DOHH2 (cell line): ENCODE measurements at regions not wholly inside any gene's neighbourhood (a gene's known extent, or its start where the extent isn't known, plus 50 kb on each side); places are given as distances from the start of the nearest gene placed in this dataset.

ENCODE experiments used
- H3F3A ChIP-seq: fragments of 200-600 bp; sonication (generic), shearing (Covaris generic); 2 replicates; pipeline ENCODE4 v1.6.0; 2016; ENCODE audit warnings: antibody characterized with exemption, mild to moderate bottlenecking; ENCODE audit not compliant: control insufficient read depth, insufficient read depth
- H3K27ac ChIP-seq: fragments of 200-600 bp; sonication (generic); 2 replicates; pipeline ENCODE4 v1.5.1; 2014; ENCODE audit warnings: low read depth, mild to moderate bottlenecking, low read length, moderate library complexity
- H3K27me3 ChIP-seq: fragments of 200-600 bp; sonication (generic); 2 replicates; pipeline ENCODE4 v1.6.1; 2014; ENCODE audit warnings: mild to moderate bottlenecking, low read length, mixed read lengths; ENCODE audit not compliant: control insufficient read depth
- H3K36me3 ChIP-seq: fragments of 200-600 bp; sonication (generic); 2 replicates; pipeline ENCODE4 v1.6.1; 2014; ENCODE audit warnings: mild to moderate bottlenecking, low read length, moderate library complexity, mixed read lengths; ENCODE audit not compliant: control insufficient read depth
- H3K4me1 ChIP-seq: fragments of 200-600 bp; sonication (generic); 2 replicates; pipeline ENCODE4 v1.6.1; 2014; ENCODE audit warnings: mild to moderate bottlenecking, low read length, mixed read lengths; ENCODE audit not compliant: control insufficient read depth
- H3K4me2 ChIP-seq: fragments of 200-600 bp; sonication (generic); 2 replicates; pipeline ENCODE4 v1.6.0; 2014; ENCODE audit warnings: mild to moderate bottlenecking, low read length, moderate library complexity
- H3K4me3 ChIP-seq: fragments of 200-600 bp; sonication (generic); 2 replicates; pipeline ENCODE4 v1.5.1; 2014; ENCODE audit warnings: mild to moderate bottlenecking, low read length, mixed read lengths
- H3K79me2 ChIP-seq: fragments of 200-600 bp; sonication (generic); 2 replicates; pipeline ENCODE4 v1.6.1; 2014; ENCODE audit warnings: mild to moderate bottlenecking, low read length, mixed read lengths; ENCODE audit not compliant: control insufficient read depth
- H3K9me2 ChIP-seq: fragments of 200-600 bp; sonication (generic); replicated peaks from 2 replicates; pipeline ENCODE4 v1.6.1; 2014; ENCODE audit warnings: mild to moderate bottlenecking, low read length, mixed read lengths; ENCODE audit not compliant: control insufficient read depth
- H3K9me3 ChIP-seq: fragments of 200-600 bp; sonication (generic); 2 replicates; pipeline ENCODE4 v1.6.1; 2014; ENCODE audit warnings: antibody characterized with exemption, low read length, mixed read lengths; ENCODE audit not compliant: control insufficient read depth, insufficient read depth
- H4K20me1 ChIP-seq: fragments of 200-600 bp; sonication (generic); 2 replicates; pipeline ENCODE4 v1.6.0; 2014; ENCODE audit warnings: low read depth, mild to moderate bottlenecking, antibody characterized with exemption, low read length, moderate library complexity; ENCODE audit not compliant: control insufficient read depth, insufficient read depth
- CTCF ChIP-seq: fragments of 200-600 bp; sonication (generic); IDR thresholded peaks from one replicate; pipeline ENCODE4 v1.5.1; 2014; ENCODE audit warnings: antibody characterized with exemption, mild to moderate bottlenecking, low read depth, low read length; ENCODE audit not compliant: poor library complexity, severe bottlenecking
- EZH2phosphoT487 ChIP-seq: fragments of 200-600 bp; sonication (generic); IDR thresholded peaks from 2 replicates; pipeline ENCODE4 v1.6.1; 2017; ENCODE audit warnings: borderline replicate concordance, mild to moderate bottlenecking, antibody characterized with exemption, low read length, moderate library complexity, mixed read lengths

GRCh38 chr2:181371195-181371594 lies 86.0 kb upstream of the ITGA4 start:
- no peak overlapping the region for H3K27ac ChIP-seq
- H3K4me2 ChIP-seq: no peak overlapping the region
- TF ChIP-seq EZH2phosphoT487: no peak
- TF ChIP-seq CTCF: no peak

GRCh38 chr2:181371782-181372645 lies 85.2 kb upstream of the ITGA4 start:
- Histone ChIP-seq H3K36me3 (no peaks in the 10 kb centered on the region), H3K4me3 (no peak overlapping the region), H3K4me2 (no peak overlapping the region), H4K20me1 (no peaks in the 10 kb centered on the region), H3K4me1 (peaks cover 21% of the 10 kb centered on the region), H3K79me2 (no peaks in the 10 kb centered on the region), H3F3A (peaks cover 2% of the 10 kb centered on the region; the same call in 1 of the 2 replicates), H3K9me2 (no peaks in the 10 kb centered on the region), H3K27ac (no peak overlapping the region), H3K27me3 (no peaks in the 10 kb centered on the region), H3K9me3 (no peaks in the 10 kb centered on the region)
- TF ChIP-seq CTCF (no peak), EZH2phosphoT487 (no peak)

More at GRCh38 chr2:181371195-181371594, 86.0 kb upstream of the ITGA4 start:
- Histone ChIP-seq H3K9me3 (no peaks in the 10 kb centered on the region), H3K9me2 (no peaks in the 10 kb centered on the region), H3K79me2 (no peaks in the 10 kb centered on the region), H3K4me3 (no peak overlapping the region), H3K4me1 (peaks cover 13% of the 10 kb centered on the region), H3K36me3 (no peaks in the 10 kb centered on the region), H4K20me1 (no peaks in the 10 kb centered on the region), H3F3A (peaks cover 2% of the 10 kb centered on the region; the same call in 1 of the 2 replicates), H3K27me3 (no peaks in the 10 kb centered on the region)

GRCh38 chr2:181372646-181373040 lies 84.5 kb upstream of the ITGA4 start:
- H3K4me3 ChIP-seq: no peak overlapping the region
- peaks cover 21% of the 10 kb centered on the region for H3K4me1 ChIP-seq
- no peaks in the 10 kb centered on the region for H3K79me2 ChIP-seq
- no peak overlapping the region for H3K4me2 ChIP-seq
- peaks cover 2% of the 10 kb centered on the region; the same call in 1 of the 2 replicates for H3F3A ChIP-seq
- no peaks in the 10 kb centered on the region for H3K9me3 ChIP-seq
- TF ChIP-seq EZH2phosphoT487 (no peak), CTCF (no peak)
- H3K9me2 ChIP-seq: no peaks in the 10 kb centered on the region
- H3K27ac ChIP-seq: no peak overlapping the region
- H4K20me1 ChIP-seq: no peaks in the 10 kb centered on the region
- H3K27me3 ChIP-seq: no peaks in the 10 kb centered on the region
- H3K36me3 ChIP-seq: no peaks in the 10 kb centered on the region
